Esophagus mucosa (tissue), 1 donor: ENCODE measurements at regions not wholly inside any gene's neighbourhood (a gene's known extent, or its start where the extent isn't known, plus 50 kb on each side); places are given as distances from the start of the nearest gene placed in this dataset.

Experiments
- ATAC-seq: fragments of 200-7000 bp; cut with Tn5 transposase; one replicate; pipeline ENCODE4 v1.9.1; 2020
- donor health status: DM: yes; HTN: yes; CAD: no.

GRCh38 chr18:38081516-38081915 is 515.9 kb upstream of the CELF4 start:
- no peak for ATAC-seq

GRCh38 chr18:38077229-38077628 is 511.6 kb upstream of the CELF4 start:
- no peak for ATAC-seq

GRCh38 chr18:38076346-38077070 is 510.9 kb upstream of the CELF4 start:
- ATAC-seq = no peak

GRCh38 chr18:38074298-38074876 is 508.8 kb upstream of the CELF4 start:
- no peak for ATAC-seq

- ATAC-seq = no peak
These were observed 502.2 kb upstream of the CELF4 start for GRCh38 chr18:38067821-38068220.

GRCh38 chr18:38067086-38067485 is 501.5 kb upstream of the CELF4 start:
- ATAC-seq = no peak

- ATAC-seq = peak; percentile 93
These were observed 487.4 kb upstream of the CELF4 start for GRCh38 chr18:38052879-38053590.

- ATAC-seq = no peak
These were observed 482.2 kb upstream of the CELF4 start for GRCh38 chr18:38047820-38048219.

GRCh38 chr18:38046651-38047050 is 481.1 kb upstream of the CELF4 start:
- ATAC-seq = no peak

- ATAC-seq = no peak
These were observed 480.2 kb upstream of the CELF4 start for GRCh38 chr18:38045845-38046244.

- ATAC-seq = no peak
These were observed 476.8 kb upstream of the CELF4 start for GRCh38 chr18:38042211-38042890.

GRCh38 chr18:38038242-38038641 is 472.6 kb upstream of the CELF4 start:
- peak; percentile 83 for ATAC-seq

GRCh38 chr18:38035193-38035592 is 469.6 kb upstream of the CELF4 start:
- no peak for ATAC-seq

- peak; percentile 58 for ATAC-seq
These were observed 467.7 kb upstream of the CELF4 start for GRCh38 chr18:38033282-38033681.

GRCh38 chr18:38032516-38032915 is 466.9 kb upstream of the CELF4 start:
- ATAC-seq = peak; percentile 13

- ATAC-seq = no peak
These were observed 463.3 kb upstream of the CELF4 start for GRCh38 chr18:38028946-38029345.

- no peak for ATAC-seq
These were observed 459.9 kb upstream of the CELF4 start for GRCh38 chr18:38025433-38026038.

GRCh38 chr18:38023871-38024270 is 458.3 kb upstream of the CELF4 start:
- ATAC-seq = no peak

- ATAC-seq = no peak
These were observed 456.6 kb upstream of the CELF4 start for GRCh38 chr18:38022234-38022633.

- no peak for ATAC-seq
These were observed 453.7 kb upstream of the CELF4 start for GRCh38 chr18:38019292-38019691.

GRCh38 chr18:38010971-38011857 is 445.6 kb upstream of the CELF4 start:
- ATAC-seq = no peak

GRCh38 chr18:38010037-38010436 is 444.4 kb upstream of the CELF4 start:
- ATAC-seq = no peak
